Kidney (tissue), 13 donors: ENCODE measurements at regions not wholly inside any gene's neighbourhood (a gene's known extent, or its start where the extent isn't known, plus 50 kb on each side); places are given as distances from the start of the nearest gene placed in this dataset.

Experiments used
- DNase-seq, 5 donors: peaks; one replicate each; pipeline ENCODE4 v3.0.0-alpha.2; 2013 to 2020
- FAIRE-seq: peaks from 2 replicates; lab custom pipeline; 2012; peaks lifted over from hg19 to GRCh38; lab: Jason Lieb, UNC
- H3K27ac ChIP-seq, 2 donors: one replicate each; pipeline ENCODE4 v1.7.0; 2013; ENCODE audit warnings: low read depth in 2 of 2, low read length in 2 of 2, inconsistent platforms in 1 of 2
- H3K27me3 ChIP-seq: one replicate; pipeline ENCODE4 v1.7.1; 2013; ENCODE audit warnings: low read length, inconsistent platforms; ENCODE audit not compliant: control insufficient read depth, insufficient read depth
- H3K36me3 ChIP-seq, 3 donors: one replicate each; pipeline versions ENCODE4 v1.7.0 to v1.7.1; 2013; ENCODE audit warnings: low read length in 3 of 3, control low read depth in 1 of 3, inconsistent platforms in 1 of 3; ENCODE audit not compliant: insufficient read depth in 3 of 3, control insufficient read depth in 2 of 3
- H3K4me1 ChIP-seq, 3 donors: one replicate each; pipeline versions ENCODE4 v1.7.0 to v1.7.1; 2013; ENCODE audit warnings: low read length in 3 of 3, inconsistent platforms in 1 of 3, low read depth in 1 of 3; ENCODE audit not compliant: control insufficient read depth in 2 of 3, insufficient read depth in 2 of 3
- H3K4me3 ChIP-seq, 3 donors: one replicate each; pipeline versions ENCODE4 v1.7.0 to v1.8.1; 2013; ENCODE audit warnings: low read length in 3 of 3, control low read depth in 1 of 3, inconsistent platforms in 1 of 3
- H3K9ac ChIP-seq, 3 donors: one replicate each; pipeline versions ENCODE4 v1.7.0 to v1.7.1; 2013; ENCODE audit warnings: low read length in 3 of 3, control low read depth in 1 of 3, inconsistent platforms in 1 of 3
- H3K9me3 ChIP-seq, 3 donors: one replicate each; pipeline versions ENCODE4 v1.7.0 to v1.7.1; 2013; ENCODE audit warnings: low read length in 3 of 3, control low read depth in 1 of 3, inconsistent platforms in 1 of 3; ENCODE audit not compliant: control insufficient read depth in 2 of 3, insufficient read depth in 1 of 3
- CTCF ChIP-seq: IDR thresholded peaks from 3 replicates; pipeline ENCODE4 v1.5.1; 2012; ENCODE audit warnings: mild to moderate bottlenecking, moderate library complexity, borderline replicate concordance; ENCODE audit not compliant: insufficient read depth; ENCODE audit errors: extremely low read depth
- intact Hi-C: fragments of 100-400 bp; cut with DNase I; formaldehyde crosslinking; loops from one replicate; pipeline ENCODE4 v1.11.1; 2022
- donor health status: control.
- donor health status: control.
- donor health status: control.
- donor health status: control.
- donor health status: control.
- donor health status: DM: yes; HTN: yes; CAD: no.
- donor health status: Normal renal cell carcinoma (clear cell type).

DNA sequence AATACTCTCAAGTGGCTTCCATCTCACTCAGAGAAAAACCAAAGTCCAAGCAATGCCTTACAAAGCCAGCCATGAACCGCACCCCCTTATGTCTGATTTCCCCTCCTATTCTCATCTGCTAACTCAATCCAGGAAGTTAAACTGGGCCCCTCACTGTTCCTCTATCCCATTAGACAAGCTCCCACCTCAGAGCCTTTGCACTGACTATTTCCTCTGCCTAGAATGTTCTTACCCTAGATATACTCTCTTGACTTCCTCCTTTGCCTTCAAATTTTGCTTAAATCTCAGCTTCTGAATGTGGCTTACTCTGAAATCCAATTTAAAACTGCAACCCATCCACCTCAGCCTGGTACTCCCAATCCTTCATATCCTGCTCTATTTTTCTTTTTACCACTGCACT lies 257.0 kb upstream of the USP15 start:
- no peaks in the 10 kb centered on the region for H3K9me3 ChIP-seq
- intact Hi-C loops, result no loop called here
- H3K9ac ChIP-seq, result no peak overlapping the region
- FAIRE-seq (no peak), DNase-seq (no peak)
- TF ChIP-seq CTCF, result no peak
- no peaks in the 10 kb centered on the region for H3K36me3 ChIP-seq
- H3K4me1 ChIP-seq, result no peaks in the 10 kb centered on the region
- no peaks in the 10 kb centered on the region for H3K27me3 ChIP-seq
- H3K27ac ChIP-seq, result no peak overlapping the region
- H3K4me3 ChIP-seq, result no peak overlapping the region

- FAIRE-seq (no peak), DNase-seq (no peak)
- Histone ChIP-seq H3K36me3 (no peaks in the 10 kb centered on the region), H3K27me3 (no peaks in the 10 kb centered on the region), H3K27ac (no peak overlapping the region), H3K9me3 (no peaks in the 10 kb centered on the region), H3K4me1 (no peaks in the 10 kb centered on the region), H3K9ac (no peak overlapping the region), H3K4me3 (no peak overlapping the region)
- intact Hi-C loops, result no loop called here
- TF ChIP-seq CTCF, result no peak
Measured at GRCh38 chr12:62003701-62004100, 256.5 kb upstream of the USP15 start.

GRCh38 chr12:62005615-62006014 lies 254.6 kb upstream of the USP15 start:
- no peak overlapping the region for H3K4me3 ChIP-seq
- no peak for TF ChIP-seq CTCF
- H3K4me1 ChIP-seq, result no peaks in the 10 kb centered on the region
- intact Hi-C loops, result no loop called here
- no peak overlapping the region for H3K27ac ChIP-seq
- FAIRE-seq (no peak), DNase-seq (no peak)
- H3K36me3 ChIP-seq, result no peaks in the 10 kb centered on the region
- H3K9ac ChIP-seq, result no peak overlapping the region
- no peaks in the 10 kb centered on the region for H3K27me3 ChIP-seq
- no peaks in the 10 kb centered on the region for H3K9me3 ChIP-seq

DNA sequence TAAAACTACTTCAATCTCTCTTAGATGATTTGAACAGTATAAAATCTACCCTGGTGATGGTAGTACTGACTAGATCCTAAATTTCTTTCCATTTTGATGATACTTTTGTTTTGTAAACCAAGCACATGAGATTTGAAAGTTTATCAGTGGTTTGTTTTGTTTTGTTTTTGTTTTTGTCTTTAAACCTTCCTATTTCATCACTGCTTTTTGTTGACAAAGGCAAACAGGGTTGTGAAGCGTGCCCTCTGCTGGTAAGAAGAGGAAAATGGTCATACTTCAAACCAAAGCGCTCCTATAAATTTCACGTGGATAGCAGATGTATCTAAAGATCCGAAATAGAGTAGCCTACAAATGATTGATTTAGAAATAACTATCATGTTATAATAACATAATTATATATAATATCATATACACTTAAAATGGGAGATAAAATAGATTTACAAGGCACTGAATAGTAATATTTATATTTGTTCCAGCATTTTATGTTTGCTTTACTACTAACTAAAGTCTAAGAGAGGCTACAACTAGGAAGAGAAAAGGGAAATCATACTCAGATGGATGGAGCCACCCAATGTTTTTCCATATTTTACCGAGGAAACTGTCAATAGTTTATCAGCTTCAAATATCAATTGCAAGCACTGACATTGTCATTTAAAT lies 254.0 kb upstream of the USP15 start:
- peak in 2 of 5 donors; percentile 40 to 52 for DNase-seq

More for the DNA sequence above, 254.0 kb upstream of the USP15 start:
- Histone ChIP-seq H3K9me3 (no peaks in the 10 kb centered on the region), H3K27me3 (no peaks in the 10 kb centered on the region), H3K27ac (no peak overlapping the region), H3K4me1 (no peaks in the 10 kb centered on the region), H3K36me3 (no peaks in the 10 kb centered on the region), H3K4me3 (no peak overlapping the region), H3K9ac (no peak overlapping the region)
- TF ChIP-seq CTCF, result peak; percentile 52
- FAIRE-seq, result peak; percentile 93
- intact Hi-C loops, result no loop called here
